ENCODE measurements at regions not wholly inside any gene's neighbourhood (a gene's known extent, or its start where the extent isn't known, plus 50 kb on each side); places are given as distances from the start of the nearest gene placed in this dataset.

GRCh38 chr15:69590201-69590710, 137.6 kb downstream of the RPLP1 start:
- DNase-seq (ENCODE audit: low read depth, low spot score): no peak
- ChIA-PET CTCF (no interaction called here), POLR2A (no interaction called here)
- Histone ChIP-seq H3K27ac (ENCODE audit: low read depth, low read length) (no peak overlapping the region), H3K4me3 (ENCODE audit: low read depth, low read length) (no peak overlapping the region), H3K9me3 (ENCODE audit: control insufficient read depth, insufficient read depth, low read length) (no peaks in the 10 kb centered on the region; the same call in 1 of the 2 replicates), H3K27me3 (ENCODE audit: control insufficient read depth, insufficient read depth, low read length) (peaks cover 33% of the 10 kb centered on the region)
- TF ChIP-seq CTCF (IDR thresholded peaks at IDR 0.05; ENCODE audit: low read depth, low read length): no peak

- CTCF ChIA-PET: no interaction called here
Measured at GRCh38 chr15:69590932-69591524, 138.4 kb downstream of the RPLP1 start.

GRCh38 chr15:69591905-69592508, 139.4 kb downstream of the RPLP1 start:
- H3K9me3 ChIP-seq (ENCODE audit: control insufficient read depth, insufficient read depth, low read length): no peaks in the 10 kb centered on the region; the same call in 1 of the 2 replicates
- H3K27ac ChIP-seq (ENCODE audit: low read depth, low read length): no peak overlapping the region
- no peak overlapping the region for H3K4me3 ChIP-seq (ENCODE audit: low read depth, low read length)
- CTCF ChIA-PET: no interaction called here
- POLR2A ChIA-PET: no interaction called here
- no peak for DNase-seq (ENCODE audit: low read depth, low spot score)
- TF ChIP-seq CTCF (IDR thresholded peaks at IDR 0.05; ENCODE audit: low read depth, low read length): no peak
- H3K27me3 ChIP-seq (ENCODE audit: control insufficient read depth, insufficient read depth, low read length): peaks cover 45% of the 10 kb centered on the region

More at GRCh38 chr15:69590932-69591524, 138.4 kb downstream of the RPLP1 start:
- Histone ChIP-seq H3K4me3 (ENCODE audit: low read depth, low read length) (no peak overlapping the region), H3K9me3 (ENCODE audit: control insufficient read depth, insufficient read depth, low read length) (no peaks in the 10 kb centered on the region; the same call in 1 of the 2 replicates), H3K27me3 (ENCODE audit: control insufficient read depth, insufficient read depth, low read length) (peaks cover 40% of the 10 kb centered on the region), H3K27ac (ENCODE audit: low read depth, low read length) (no peak overlapping the region)
- POLR2A ChIA-PET: no interaction called here
- no peak for TF ChIP-seq CTCF (IDR thresholded peaks at IDR 0.05; ENCODE audit: low read depth, low read length)
- no peak for DNase-seq (ENCODE audit: low read depth, low spot score)

GRCh38 chr15:69592954-69593353, 140.3 kb downstream of the RPLP1 start:
- POLR2A ChIA-PET: no interaction called here
- CTCF ChIA-PET: interaction anchor here (0.6 kb wide), 1 partner anchor 356 kb away, joined by 3 read pairs; no protein-coding TSS in a partner anchor
- H3K27me3 ChIP-seq (ENCODE audit: control insufficient read depth, insufficient read depth, low read length): peaks cover 50% of the 10 kb centered on the region

More at GRCh38 chr15:69592954-69593353, 140.3 kb downstream of the RPLP1 start:
- DNase-seq (ENCODE audit: low read depth, low spot score): no peak
- Histone ChIP-seq H3K9me3 (ENCODE audit: control insufficient read depth, insufficient read depth, low read length) (no peaks in the 10 kb centered on the region; the same call in 1 of the 2 replicates), H3K27ac (ENCODE audit: low read depth, low read length) (no peak overlapping the region), H3K4me3 (ENCODE audit: low read depth, low read length) (no peak overlapping the region)
- TF ChIP-seq CTCF (IDR thresholded peaks at IDR 0.05; ENCODE audit: low read depth, low read length): no peak

All from AG04450 (cell line).